ENCODE measurements at regions not wholly inside any gene's neighbourhood (a gene's known extent, or its start where the extent isn't known, plus 50 kb on each side); places are given as distances from the start of the nearest gene placed in this dataset.
"Not testable (repeated sequence)": the region's sequence is repeated elsewhere in the genome, so short reads cannot be mapped to it uniquely, and the experiment has no call there.

GRCh38 chr5:19142713-19143414 is 845.1 kb downstream of the CDH18 start:
- not testable (repeated sequence) for DNase-seq

GRCh38 chr5:19143935-19144334 is 844.1 kb downstream of the CDH18 start:
- DNase-seq, result no peak

- no peak for DNase-seq
Measured at GRCh38 chr5:19169426-19169825, 818.6 kb downstream of the CDH18 start.

GRCh38 chr5:19172926-19173470 is 815.0 kb downstream of the CDH18 start:
- DNase-seq, result no peak

- no peak for DNase-seq
Measured at GRCh38 chr5:19175776-19176570, 812.0 kb downstream of the CDH18 start.

- DNase-seq, result no peak
Measured at GRCh38 chr5:19179571-19179970, 808.4 kb downstream of the CDH18 start.

GRCh38 chr5:19189176-19189575 is 798.8 kb downstream of the CDH18 start:
- no peak for DNase-seq

- DNase-seq, result no peak
Measured at GRCh38 chr5:19193631-19194030, 794.4 kb downstream of the CDH18 start.

GRCh38 chr5:19196631-19197030 is 791.4 kb downstream of the CDH18 start:
- DNase-seq, result no peak

- no peak for DNase-seq
Measured at GRCh38 chr5:19200251-19200650, 787.7 kb downstream of the CDH18 start.

GRCh38 chr5:19208397-19208796 is 779.6 kb downstream of the CDH18 start:
- DNase-seq, result no peak

- DNase-seq, result no peak
Measured at GRCh38 chr5:19210886-19211285, 777.1 kb downstream of the CDH18 start.

GRCh38 chr5:19229179-19229835 is 758.7 kb downstream of the CDH18 start:
- DNase-seq, result no peak

- DNase-seq, result no peak
Measured at GRCh38 chr5:19233573-19233972, 754.4 kb downstream of the CDH18 start.

GRCh38 chr5:19235101-19235584 is 752.9 kb downstream of the CDH18 start:
- no peak for DNase-seq

- DNase-seq, result no peak
Measured at GRCh38 chr5:19240170-19240569, 747.8 kb downstream of the CDH18 start.

- no peak for DNase-seq
Measured at GRCh38 chr5:19241690-19242089, 746.3 kb downstream of the CDH18 start.

- not testable (repeated sequence) for DNase-seq
Measured at GRCh38 chr5:19246191-19246590, 741.8 kb downstream of the CDH18 start.

GRCh38 chr5:19247302-19247701 is 740.7 kb downstream of the CDH18 start:
- no peak for DNase-seq

GRCh38 chr5:19256036-19256435 is 732.0 kb downstream of the CDH18 start:
- no peak for DNase-seq

- no peak for DNase-seq
Measured at GRCh38 chr5:19258686-19259085, 729.3 kb downstream of the CDH18 start.

- DNase-seq, result no peak
Measured at GRCh38 chr5:19261879-19262278, 726.1 kb downstream of the CDH18 start.

GRCh38 chr5:19264821-19265220 is 723.2 kb downstream of the CDH18 start:
- no peak for DNase-seq

All from stimulated activated CD4-positive, alpha-beta T cell treated with anti-CD3 and anti-CD28 coated beads, Interleukin-15, amount 100 ng/mL, for 24 hours (primary cell).